ENCODE measurements at regions not wholly inside any gene's neighbourhood (a gene's known extent, or its start where the extent isn't known, plus 50 kb on each side); places are given as distances from the start of the nearest gene placed in this dataset.

DNA sequence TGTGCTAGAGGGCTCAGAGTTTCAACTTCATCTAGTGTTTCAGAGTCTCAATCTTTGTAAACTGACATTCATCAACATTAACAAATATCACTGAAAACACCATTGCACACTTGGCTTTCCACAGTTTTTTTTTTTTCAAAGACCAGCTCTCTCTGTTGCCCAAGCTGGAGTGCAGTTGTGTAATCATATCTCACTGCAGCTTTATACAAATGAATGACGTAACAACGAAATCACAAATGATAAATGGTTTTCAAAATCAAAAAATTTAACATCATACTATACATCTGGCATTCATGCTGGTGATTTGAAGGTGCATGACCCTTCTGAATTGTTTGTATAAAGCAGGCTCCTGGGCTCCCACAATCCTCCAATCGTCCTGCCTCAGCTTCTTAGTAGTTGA lies 248.0 kb upstream of the TMTC4 start:
- TF ChIP-seq TAF1 (IDR thresholded peaks at IDR 0.05; ENCODE audit: borderline replicate concordance, insufficient read depth, low read length) (no peak), POLR2AphosphoS5 (IDR thresholded peaks at IDR 0.05; ENCODE audit: low read depth, low read length) (no peak), SIN3A (IDR thresholded peaks at IDR 0.05; ENCODE audit: borderline replicate concordance, insufficient read depth, low read length) (no peak)

All from PFSK-1 (cell line).